GM19238 (cell line): ENCODE measurements at regions not wholly inside any gene's neighbourhood (a gene's known extent, or its start where the extent isn't known, plus 50 kb on each side); places are given as distances from the start of the nearest gene placed in this dataset.

Source experiments
- DNase-seq: peaks from one replicate; pipeline ENCODE4 v3.0.0; 2011; ENCODE audit warnings: low spot score; ENCODE audit not compliant: insufficient read length

DNA sequence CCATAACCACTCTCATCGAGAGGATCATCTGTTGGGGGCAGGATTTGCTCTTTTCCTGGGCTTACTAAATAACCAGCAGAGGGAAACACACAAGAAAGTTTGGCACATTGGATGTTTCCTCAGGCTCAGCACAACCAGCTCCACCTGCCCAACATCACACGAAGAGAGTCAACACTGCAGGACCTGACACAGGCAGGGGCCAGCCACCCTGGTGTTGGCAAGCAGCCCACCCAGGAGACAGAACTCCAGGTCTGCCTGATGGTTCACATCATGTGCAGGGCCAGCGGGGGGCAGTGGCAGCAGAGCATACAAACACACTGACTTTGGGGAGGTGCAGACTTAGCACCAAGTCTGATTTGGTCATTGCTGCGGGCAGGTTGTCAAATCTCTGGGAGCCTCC lies 182.3 kb upstream of the GALNT2 start:
- DNase-seq, result no peak

DNA sequence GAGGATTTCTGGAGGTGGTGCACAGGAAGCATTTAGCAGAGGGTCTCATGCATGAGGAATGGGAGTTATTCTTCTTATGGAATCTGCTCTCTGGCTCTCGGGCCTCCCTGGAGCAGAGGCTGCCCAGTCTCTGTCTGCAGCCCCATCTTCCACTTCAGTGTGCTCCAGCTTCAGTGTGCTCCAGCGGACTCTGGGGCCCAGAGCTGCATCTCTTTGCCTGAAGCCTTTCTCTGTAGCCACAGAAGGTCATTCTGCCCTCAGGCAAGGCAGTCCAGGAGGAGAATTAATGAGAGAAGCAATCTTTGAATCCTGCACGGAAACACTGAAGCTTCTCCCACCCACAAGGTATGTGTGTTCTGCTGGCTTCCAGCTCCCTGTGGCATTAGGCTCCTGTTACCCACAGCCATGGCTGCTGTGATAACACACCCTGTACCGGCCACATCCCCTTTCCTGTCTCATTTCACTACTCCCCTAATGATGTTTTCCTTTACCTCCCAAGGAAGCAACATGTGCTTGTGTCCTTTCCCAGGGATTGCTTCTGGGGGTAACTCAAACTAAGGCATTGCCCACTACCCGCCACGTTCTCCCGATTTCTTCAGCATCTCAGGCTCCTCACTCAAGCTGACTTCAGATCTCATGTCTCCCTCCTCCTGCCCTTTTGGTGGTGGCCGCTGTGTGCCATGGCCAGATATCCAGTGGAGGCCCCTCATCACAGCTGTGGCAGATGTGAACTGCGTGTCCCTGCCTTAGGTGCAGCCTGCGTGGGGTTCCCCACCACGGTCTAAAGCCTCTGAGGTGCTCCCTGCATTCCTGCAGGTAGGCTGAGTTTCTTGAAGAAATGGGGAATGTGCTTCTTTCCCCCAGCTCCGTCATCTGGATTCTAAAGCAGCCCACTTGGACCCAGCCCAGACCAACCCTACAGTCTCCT lies 181.2 kb upstream of the GALNT2 start:
- no peak for DNase-seq

- DNase-seq, result no peak
Observed at GRCh38 chr1:229886636-229887035, 180.4 kb upstream of the GALNT2 start.

GRCh38 chr1:229887043-229887822 lies 179.8 kb upstream of the GALNT2 start:
- DNase-seq, result no peak

DNA sequence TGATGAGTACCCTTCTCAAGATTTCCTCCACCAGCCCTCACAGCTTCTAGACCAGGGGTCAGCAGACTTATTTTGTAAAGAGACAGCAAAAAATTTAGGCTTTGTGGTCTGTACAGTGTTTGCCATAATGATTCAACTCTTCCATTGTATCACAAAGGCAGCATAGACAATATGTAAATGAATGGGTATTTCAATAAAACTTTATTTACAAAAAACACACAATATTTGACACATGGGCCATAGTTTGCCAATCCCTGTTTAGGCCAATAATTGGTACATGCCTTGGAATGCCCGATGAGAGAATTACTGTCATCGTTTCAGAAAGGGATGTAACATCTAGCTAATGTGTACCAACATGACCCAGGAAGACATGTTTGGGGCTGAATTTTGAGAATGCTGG lies 178.9 kb upstream of the GALNT2 start:
- DNase-seq, result no peak

GRCh38 chr1:229888561-229889001 lies 178.5 kb upstream of the GALNT2 start:
- DNase-seq, result no peak

GRCh38 chr1:229889031-229889517 lies 178.0 kb upstream of the GALNT2 start:
- no peak for DNase-seq

- DNase-seq, result no peak
Observed at GRCh38 chr1:229891227-229891626, 175.8 kb upstream of the GALNT2 start.

- no peak for DNase-seq
Observed at GRCh38 chr1:229892515-229893117, 174.4 kb upstream of the GALNT2 start.

GRCh38 chr1:229893762-229894444 lies 173.1 kb upstream of the GALNT2 start:
- no peak for DNase-seq

GRCh38 chr1:229894532-229894931 lies 172.5 kb upstream of the GALNT2 start:
- no peak for DNase-seq

DNA sequence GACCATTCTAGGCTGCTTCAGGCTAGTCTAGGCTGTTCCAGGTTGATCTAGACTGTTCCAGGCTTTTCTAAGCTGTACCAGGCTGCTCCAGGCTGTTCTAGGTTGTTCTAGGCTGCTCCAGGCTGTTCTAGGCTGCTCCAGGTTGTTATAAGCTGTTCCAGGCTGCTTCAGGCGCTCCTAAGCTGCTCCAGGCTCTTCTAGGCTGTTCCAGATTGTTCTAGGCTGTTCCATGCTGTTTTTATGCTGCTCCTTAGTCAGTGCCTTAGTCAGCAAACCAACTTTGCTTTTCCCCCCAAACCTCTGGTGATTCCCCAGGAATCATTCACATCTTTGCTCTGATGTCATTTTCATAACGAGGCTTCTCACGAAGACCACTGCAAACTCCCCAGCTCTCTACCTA lies 171.4 kb upstream of the GALNT2 start:
- no peak for DNase-seq

- no peak for DNase-seq
Observed at GRCh38 chr1:229896306-229896705, 170.7 kb upstream of the GALNT2 start.

GRCh38 chr1:229896861-229897260 lies 170.2 kb upstream of the GALNT2 start:
- DNase-seq, result no peak

GRCh38 chr1:229897501-229897900 lies 169.5 kb upstream of the GALNT2 start:
- DNase-seq, result no peak

- DNase-seq, result no peak
Observed at GRCh38 chr1:229900220-229900619, 166.8 kb upstream of the GALNT2 start.

DNA sequence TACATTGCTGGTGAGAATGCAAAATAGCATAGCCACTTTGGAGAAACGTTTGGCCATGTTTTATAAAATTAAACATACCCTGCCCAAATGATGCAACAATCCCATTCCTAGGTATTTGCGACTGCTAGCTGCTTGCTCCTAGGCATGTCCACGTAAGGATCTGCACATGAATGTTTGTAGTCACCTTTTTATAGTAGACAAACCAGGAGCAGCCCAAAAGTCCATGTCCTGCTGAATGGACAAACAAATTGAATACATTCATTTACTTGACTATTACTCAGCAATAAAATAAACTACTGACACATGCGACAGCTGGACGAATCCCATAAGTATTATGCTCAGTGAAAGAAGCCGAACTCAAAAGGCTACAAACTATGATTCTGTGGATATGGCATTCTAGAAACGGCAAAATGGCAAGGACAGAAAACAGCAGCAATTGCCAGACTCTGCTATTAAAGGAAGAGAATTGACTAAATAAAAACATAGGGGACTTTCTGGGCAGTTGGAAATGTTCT lies 161.9 kb upstream of the GALNT2 start:
- no peak for DNase-seq

- no peak for DNase-seq
Observed at GRCh38 chr1:229905652-229906051, 161.4 kb upstream of the GALNT2 start.

DNA sequence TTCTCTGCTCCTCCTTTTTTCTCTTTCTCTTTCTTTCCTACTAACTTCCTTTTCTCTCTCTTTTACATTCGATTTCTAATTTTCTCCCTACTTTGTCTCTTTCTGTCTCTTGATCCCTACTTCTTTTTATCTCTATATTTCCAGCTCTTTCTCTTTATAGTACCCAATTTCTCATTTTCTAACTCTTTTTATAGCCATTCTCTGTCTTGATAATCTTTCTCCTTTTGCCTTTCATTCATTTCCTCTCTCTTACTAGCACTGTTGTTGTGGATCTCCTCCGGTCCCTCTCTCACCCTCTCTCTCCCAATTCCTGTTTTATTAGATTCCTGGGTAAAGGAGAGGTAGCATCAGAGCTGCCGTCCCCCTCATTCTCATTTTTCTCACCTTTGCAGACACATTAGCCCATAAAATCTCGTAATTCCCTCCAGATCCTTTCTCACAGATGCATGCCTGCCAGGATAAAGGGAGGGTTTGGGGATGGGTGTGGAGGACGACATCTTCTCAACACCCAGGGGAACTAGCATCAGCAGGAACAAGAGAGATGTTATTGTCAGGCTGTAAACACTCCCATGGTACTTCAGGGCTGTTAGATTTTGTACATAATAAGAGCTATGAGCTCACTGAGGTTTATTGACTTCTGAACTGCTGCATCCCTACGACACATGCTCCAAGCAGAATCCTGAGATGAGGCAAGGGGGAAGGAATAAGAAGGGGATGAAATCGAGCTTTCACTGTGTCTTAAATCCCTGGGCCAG lies 159.0 kb upstream of the GALNT2 start:
- no peak for DNase-seq

- DNase-seq, result no peak
Observed at GRCh38 chr1:229908689-229909088, 158.3 kb upstream of the GALNT2 start.
